ENCODE measurements at regions not wholly inside any gene's neighbourhood (a gene's known extent, or its start where the extent isn't known, plus 50 kb on each side); places are given as distances from the start of the nearest gene placed in this dataset.
"Not testable (repeated sequence)": the region's sequence is repeated elsewhere in the genome, so short reads cannot be mapped to it uniquely, and the experiment has no call there.

DNA sequence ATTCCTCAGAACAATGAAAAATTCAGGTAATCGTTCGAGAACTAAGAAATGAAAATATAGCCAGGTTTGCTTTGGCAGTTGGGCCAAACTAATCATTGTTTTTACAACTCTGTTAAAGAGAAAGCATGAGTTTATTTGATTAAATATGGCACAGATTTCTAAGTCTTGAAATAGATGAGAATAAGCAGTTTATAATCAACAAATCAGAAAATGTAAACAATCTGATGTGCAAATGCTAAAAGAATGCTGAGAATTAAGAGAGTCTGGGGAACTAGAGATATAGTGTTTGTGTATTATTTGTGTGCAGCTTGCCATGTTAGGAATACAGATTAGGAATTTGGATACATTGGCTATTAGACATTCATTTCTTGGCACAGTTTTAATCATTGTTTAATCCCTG is 212.5 kb downstream of the TANC2 start:
- no peak for DNase-seq (ENCODE audit: low spot score)

DNA sequence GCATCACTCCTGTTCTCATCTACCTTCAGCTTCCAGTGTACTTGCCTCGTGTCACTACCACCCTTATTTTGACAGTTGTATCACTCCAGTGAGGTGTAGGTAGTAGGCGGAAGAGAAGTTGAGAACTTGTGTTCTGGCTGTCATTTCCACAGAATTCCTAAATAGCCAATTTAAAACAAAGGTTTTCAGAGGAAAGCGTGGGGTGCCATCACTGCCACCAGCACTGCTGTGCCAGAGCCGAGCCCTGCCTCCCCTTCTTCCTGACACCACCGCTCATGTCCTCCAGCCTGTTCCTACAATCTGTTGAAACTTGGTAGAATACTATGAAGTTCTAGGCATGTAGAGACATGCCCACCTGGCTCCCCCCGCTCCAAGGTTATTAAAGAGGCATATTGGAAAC is 215.8 kb downstream of the TANC2 start:
- DNase-seq (ENCODE audit: low spot score) = no peak

DNA sequence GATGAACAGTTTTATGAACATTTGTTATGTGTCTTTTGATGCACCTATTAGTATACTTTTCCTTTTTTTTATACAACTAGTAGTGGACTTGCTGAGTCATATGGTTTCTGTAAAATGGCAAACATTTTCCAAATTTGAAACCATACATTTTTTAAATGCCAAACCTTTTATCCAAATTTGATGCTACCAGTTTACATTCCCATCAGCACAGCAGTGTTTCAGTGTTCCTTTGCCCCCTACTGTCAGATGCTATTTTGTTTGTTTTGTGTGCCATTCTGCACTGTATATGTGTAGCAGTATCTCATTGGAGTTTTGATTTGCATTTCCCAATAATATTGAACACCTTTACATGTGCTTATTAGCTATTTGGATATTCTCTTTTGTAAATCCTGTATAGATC is 219.4 kb downstream of the TANC2 start:
- DNase-seq (ENCODE audit: low spot score) = no peak

DNA sequence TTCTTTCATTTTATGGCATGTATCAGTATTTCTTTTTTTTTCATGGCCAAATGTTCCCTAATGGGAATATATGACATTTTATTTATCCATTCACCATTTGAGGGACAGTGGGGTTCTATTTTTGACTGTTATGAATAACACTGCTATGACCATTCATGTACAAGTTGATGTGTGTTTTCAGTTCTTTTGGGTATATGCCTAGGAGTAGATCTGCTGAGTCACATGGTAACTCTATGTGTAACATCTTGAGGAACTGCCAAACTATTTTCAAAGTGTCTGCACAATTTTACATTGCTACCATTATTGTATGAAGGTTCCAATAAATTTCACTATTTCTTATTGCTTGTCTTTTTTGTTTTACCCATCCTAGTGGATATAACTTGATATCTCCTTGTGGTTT is 223.0 kb downstream of the TANC2 start:
- no peak for DNase-seq (ENCODE audit: low spot score)

DNA sequence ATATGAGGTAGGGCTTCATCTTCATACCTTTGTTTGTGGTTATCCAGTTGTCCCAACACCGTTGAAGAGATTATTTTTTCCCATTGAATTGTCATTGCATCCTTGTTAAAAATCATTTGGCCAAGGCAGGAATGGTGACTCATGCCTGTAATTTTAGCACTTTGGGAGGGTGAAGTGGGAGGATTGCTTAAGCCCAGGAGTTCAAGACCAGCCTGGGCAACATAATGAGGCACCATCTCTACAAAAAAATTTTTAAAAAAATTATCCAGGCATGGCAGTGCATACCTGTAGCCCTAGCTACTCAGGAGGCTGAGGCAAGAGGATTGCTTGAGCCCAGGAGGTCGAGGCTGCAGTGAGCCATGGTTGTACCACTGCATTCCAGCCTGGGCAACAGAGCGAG is 223.9 kb downstream of the TANC2 start:
- DNase-seq (ENCODE audit: low spot score) = no peak

DNA sequence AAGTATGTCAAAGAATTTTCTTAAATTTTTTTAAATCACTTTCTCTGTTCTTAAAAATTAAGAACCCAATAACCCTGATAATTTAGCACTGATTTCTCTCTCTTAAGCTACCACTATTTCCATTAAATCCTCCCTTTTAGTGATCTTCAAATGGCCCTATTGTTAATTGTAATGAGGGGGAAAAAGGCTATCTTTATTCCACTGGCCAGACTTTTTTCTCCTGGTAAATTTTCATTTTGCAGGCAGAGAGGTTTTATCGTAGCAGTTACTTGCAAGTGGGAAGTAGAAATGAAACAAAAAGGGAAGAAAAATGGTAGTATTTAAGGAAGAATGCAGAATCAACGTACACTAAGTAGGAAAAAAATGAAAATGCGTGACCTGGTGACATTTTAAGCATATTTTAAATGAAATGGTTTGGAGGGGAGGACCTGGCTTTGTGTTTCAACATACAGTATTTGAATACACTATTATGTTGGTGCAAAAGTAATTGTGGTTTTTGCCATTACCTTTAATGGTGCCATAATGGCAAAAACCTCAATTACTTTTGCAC is 224.9 kb downstream of the TANC2 start:
- DNase-seq (ENCODE audit: low spot score) = no peak

DNA sequence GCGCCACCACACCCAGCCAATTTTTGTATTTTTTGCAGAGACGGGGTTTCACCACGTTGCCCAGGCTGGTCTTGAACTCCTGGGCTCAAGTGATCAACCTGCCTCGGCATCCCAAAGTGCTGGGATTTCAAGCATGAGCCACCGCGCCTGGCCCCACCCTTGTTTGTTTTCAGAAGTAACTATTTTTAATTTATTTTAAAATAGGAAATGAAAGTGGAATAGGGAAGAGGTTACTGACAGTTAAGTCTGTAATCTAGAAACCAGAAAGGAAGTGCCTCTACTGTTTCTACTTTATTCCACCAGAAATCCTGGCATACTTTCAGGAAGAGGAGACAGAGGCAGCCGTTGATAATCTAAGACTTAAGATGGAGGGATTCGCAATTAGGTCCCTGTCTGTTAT is 225.6 kb downstream of the TANC2 start:
- no peak for DNase-seq (ENCODE audit: low spot score)

DNA sequence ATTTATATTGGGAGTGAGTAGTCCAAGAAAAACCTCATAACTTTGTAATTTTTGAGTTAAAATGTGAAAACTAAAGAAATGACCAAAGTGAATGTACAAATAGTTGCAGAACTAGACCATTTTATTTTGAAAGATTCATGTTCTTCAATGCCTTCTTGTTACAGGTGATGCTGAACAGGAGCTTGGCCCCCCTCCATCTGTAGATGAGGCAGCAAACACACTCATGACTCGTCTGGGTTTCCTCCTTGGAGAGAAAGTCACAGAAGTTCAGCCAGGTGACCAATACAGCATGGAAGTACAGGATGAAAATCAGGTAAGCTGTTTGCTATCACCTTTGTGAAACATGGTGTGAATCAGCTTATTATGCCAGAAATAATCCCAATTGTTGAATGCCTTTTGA is 227.8 kb downstream of the TANC2 start:
- no peak for DNase-seq (ENCODE audit: low spot score)

DNA sequence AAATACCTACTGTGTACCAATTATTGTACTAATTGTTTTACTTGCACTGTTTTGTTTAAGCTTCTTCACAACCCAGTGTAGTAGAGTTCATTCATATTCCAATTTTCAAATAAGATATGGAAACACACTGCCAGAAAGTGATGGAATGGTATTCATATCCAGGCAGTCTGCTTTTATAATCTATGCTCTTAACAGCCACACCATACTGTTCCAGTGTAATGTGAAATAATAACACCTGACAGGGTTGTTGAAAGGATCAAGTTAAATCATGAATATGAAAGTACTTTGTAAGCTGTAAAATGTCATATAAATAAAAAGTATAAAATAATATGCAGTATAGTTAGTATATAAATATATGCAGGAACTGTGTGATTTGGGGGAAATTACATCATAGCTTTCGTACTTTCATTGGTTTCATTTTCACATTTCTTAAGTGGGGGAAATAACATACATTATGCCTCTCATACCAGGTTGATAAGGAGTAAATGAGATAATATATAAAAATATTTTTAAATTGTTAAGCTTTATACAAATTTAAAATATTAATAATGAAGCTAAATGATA is 230.8 kb downstream of the TANC2 start:
- no peak for DNase-seq (ENCODE audit: low spot score)

DNA sequence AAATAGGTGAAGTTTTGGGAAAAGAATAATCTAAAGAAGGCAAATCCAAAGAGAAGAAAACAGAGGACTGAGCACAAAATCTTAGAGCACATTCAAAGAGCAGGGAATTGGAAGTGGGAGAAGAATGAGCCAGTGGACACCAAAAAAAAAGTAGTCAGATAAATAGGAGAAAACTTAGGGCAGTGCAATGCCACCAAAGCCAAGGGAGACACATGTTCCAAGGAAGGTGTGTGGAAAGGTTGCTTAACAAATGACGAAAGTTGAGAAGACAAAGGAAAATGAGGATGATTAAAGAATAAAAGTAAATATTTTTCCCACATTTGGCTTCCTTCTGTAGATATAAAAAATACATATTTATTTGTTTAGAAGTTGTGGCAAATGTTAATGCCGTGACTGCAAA is 237.6 kb downstream of the TANC2 start:
- DNase-seq (ENCODE audit: low spot score) = no peak

DNA sequence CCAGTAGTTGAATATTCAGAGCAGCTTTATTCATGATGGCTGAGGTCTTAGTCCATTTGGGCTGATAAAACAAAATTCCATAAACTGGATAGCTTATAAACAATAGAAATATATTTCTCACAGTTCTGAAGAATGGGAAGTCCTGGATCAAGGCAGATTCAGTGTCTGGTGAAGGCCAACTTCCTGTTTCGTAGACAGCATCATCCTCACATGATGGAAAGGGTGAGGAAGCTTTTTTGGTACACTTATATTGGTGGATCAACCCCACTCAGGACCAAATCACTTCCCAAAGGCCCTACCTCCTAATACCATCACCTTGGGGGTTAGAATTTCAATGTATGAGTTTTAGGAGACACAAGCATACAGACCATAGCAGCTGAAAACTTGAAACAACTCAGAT is 224.2 kb downstream of the CYB561 start:
- no peak for DNase-seq (ENCODE audit: low spot score)

DNA sequence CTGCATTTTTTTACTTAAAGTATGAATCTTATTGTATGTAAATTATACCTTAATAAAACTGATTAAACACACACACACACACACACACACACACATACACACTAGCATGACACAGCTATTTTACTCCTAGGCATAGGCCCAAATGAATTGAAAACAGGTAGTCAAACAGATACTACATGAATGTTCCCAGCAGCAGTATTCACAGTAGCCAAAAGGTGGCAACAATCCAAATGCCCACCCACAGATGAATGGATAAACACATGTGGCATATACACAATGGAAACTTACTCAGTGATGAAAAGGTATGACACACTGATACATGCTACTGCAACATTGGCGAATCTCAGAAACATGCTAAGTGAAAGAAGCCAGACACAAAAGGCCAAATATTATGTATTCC is 223.5 kb downstream of the CYB561 start:
- no peak for DNase-seq (ENCODE audit: low spot score)

DNA sequence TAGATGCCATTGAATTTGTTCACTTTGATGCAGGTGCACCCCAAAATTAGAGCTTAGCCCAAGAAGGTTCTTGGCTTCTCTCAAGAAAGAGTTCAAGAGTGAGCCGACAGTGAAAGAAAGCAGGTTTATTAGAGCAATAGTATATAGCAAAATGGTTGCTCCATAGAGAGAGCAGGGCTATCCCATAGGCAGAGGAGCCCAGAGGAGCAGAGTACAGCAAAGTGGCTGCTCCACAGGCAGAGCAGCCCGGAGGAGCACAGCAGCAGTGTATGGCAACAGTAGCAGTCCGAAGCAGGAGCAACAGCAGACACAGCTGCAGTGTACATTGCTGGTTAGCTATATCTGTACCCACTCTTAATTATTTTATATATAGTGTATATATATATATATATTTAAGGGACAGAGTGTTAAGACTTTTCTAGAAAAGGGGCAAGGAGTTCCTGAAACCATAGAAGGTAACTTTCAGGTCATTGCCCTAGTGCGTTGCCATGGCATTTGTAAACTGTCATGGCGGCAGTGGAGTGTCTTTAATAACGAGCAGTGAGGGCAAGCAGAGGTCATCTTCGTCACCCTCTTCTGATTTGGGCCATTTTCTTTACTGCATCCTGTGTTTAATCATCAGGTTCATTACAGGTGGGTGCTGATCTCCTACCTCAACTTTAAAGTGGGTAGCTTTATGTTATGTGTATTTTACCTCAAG is 222.7 kb downstream of the CYB561 start:
- DNase-seq (ENCODE audit: low spot score) = no peak

DNA sequence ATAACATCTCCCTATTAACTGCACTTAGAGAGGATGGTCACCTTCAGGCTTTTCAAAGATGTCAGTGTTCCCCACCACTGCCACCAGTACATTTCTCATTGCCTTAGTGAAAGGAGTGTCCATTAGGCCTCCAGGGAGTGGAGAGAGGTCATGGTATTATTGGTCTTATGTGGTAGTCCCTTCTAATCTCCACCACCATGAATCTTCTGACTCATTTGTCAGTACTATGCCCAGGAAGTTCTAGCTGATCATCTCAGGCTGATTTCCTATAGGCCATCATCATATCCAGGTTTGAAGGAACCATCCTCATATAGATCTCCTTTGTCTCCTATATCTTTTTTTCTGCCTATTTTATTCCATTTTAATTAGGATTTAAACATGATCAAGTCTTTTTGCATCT is 221.5 kb downstream of the CYB561 start:
- DNase-seq (ENCODE audit: low spot score) = no peak

DNA sequence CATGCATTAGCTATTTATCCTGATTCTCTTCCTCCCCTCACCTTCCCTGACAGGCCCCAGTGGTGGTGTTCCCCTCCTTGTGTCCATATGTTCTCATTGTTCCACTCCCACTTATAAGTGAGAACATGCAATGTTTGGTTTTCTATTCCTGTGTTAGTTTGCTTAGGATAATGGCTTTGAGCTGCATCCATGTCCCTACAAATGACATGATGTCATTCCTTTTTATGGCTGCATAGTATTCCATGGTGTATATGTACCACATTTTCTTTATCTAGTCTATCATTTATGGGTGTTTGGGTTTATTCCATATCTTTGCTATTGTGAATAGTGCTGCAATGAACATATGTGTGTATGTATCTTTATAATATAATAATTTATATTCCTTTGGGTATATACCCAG is 219.4 kb downstream of the CYB561 start:
- not testable (repeated sequence) for DNase-seq (ENCODE audit: low spot score)

DNA sequence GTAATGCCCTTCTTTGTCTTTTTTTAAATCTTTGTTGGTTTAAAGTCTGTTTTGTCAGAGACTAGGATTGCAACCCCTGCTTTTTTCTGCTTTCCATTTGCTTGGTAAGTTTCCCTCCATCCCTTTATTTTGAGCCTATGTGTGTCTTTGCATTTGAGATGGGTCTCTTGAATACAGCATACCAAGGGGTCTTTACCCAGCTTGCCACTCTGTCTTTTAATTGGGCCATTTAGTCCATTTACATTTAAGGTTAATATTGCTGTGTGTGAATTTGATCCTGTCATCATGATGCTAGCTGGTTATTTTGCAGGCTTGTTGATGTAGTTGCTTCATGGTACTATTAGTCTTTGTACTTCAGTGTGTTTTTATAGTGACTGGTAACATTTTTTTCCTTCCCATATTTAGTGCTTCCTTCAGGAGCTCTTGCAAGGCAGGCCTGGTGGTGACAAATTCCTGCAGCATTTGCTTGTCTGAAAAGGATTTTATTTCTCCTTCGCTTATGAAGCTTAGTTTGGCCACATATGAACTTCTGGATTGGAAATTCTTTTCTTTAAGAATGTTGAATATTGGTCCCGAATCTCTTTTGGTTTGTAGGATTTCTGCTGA is 215.0 kb downstream of the CYB561 start:
- DNase-seq (ENCODE audit: low spot score) = not testable (repeated sequence)

DNA sequence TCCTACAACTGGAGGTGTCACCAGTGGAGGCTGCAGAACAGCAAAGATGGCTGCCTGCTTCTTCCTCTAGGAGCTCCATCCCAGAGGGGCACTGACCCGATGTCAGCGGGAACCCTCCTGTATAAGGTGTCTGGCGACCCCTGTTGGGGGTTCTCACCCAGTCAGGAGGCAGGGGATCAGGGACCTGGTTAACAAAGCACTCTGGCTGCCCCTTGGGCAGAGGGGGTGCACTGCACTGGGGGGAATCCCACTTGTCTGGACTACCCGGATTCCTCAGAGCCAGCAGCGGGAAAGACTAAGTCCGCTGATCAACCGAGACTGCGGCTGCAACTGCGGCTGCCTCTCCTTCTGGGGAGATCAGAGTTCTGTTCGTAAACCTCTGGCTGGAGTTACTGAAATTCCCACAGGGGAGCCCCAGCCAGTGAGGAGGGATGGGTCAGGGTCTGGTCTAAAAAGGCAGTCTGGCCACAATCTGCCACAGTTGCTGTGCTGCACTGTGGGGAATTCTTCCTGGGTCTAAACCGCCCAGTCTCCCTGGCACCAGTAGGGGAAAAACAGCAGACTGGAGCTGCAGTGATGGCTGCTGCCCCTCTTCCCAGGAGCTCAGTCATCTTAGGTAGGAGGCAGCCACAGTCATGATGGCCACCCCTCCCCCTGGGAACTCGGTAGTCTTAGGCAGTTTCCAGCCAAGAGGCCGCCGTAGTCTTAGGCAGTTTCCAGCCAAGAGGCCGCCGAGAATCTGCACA is 213.4 kb downstream of the CYB561 start:
- DNase-seq (ENCODE audit: low spot score) = no peak

DNA sequence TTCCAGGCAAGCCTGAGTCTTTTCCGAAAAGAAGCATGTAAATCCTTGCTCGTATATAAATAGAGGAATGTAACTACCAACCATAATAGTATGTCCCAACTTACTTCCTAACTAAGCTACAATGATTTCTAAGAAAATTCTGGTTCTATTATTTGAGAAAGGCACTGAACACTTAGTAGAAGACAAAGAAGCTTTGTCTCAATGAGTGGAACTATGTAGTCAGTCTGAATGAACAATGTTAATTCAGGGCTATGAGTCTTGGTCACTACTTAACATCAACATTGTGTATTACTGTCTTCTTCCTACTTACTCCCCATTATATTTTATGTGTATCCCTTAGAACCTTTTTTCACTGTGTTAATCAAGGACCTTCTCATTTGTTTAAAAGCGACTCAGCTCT is 206.0 kb downstream of the CYB561 start:
- no peak for DNase-seq (ENCODE audit: low spot score)

DNA sequence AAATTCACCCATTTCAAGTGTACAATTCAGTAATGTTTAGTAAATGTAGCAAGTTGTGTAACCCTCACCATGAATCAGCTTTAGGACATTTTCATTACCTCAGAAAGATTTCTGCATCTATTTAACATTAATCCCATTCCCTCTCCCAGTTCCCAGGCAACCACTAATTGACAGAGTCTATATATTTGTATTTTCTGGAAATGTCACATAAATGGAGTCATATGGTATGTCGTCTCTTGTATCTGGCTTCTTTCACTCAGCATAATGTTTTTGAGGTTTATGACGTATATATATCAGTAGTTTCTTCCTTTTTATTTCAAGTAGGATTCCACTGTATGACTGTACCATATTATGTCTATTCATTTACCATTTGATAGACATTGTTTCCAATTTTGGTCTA is 199.8 kb downstream of the CYB561 start:
- DNase-seq (ENCODE audit: low spot score) = no peak

DNA sequence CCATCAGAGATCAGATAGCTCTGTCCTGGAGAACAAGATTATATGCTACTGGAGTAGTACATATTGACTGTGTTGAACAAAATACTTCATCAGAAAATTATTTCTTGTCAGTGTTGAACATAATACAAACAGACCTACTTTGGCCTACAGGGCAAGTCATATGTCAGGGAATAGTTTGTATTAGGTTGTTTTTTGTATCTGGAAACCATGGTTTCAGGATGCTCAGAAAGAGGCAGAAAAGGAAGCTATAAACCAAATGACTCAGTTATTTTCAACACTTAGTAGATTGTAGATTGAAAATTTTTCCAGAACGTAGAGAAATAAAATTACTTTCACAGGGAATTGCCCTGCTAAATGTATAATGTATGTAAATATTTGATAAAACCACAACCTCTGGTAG is 198.4 kb downstream of the CYB561 start:
- DNase-seq (ENCODE audit: low spot score) = no peak

DNA sequence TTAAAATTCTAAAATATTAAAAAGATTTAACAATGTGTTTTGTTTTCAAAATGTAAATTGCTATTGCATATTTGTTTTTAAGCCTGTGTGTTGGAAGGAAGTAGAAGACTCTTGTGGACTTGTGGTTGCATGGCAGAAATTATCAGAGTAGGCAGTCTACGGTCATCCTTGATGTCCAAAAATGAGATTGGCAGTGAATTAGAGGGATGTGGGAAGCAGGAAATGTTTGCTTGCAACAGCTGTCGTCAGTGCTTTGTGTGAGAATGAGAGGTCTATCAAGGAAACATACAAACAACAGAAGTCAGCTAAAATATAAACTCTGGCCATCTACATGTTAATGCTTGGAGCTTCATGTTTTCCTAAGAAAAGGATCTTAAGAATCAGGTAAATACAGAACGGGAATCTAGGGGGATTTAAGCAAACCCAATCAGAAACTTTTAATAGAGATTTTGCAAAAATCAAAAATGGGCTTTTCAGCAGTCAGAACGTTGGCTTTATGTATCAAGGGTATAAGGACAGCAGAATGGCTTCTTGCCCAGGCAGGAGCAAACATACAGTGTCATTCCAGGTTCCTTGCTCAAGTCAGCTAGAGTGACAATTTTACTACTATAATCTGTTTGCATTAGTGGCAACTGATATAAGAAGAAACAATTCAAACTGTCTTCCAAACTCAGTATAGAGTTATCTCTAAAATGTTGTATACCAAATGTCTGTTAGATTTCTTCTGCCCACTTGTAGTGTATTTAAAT is 196.7 kb downstream of the CYB561 start:
- DNase-seq (ENCODE audit: low spot score) = no peak

DNA sequence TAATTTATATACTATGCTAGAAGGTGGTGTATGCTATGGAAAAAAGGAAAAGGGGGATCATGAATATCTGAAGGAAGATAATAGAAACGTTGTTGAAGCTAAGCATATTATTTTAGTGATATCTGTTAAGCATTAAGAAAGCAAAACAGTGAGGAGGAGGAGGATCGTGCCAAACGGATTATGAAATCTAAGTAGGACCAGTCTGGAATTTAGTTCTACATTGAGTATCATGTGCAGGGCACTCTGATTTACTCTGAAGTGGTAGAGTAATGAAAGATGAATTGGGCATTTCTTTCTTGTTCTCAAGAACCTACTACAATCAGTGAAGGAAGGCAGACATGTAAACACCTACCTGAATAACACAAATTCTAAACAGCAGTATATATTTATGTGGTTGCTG is 195.3 kb downstream of the CYB561 start:
- DNase-seq (ENCODE audit: low spot score) = no peak

All from hematopoietic multipotent progenitor cell treated with erythropoietin and hydrocortisone succinate and interleukin-3 and kit ligand, for 17 days (in vitro differentiated cells).